ENCODE measurements at regions not wholly inside any gene's neighbourhood (a gene's known extent, or its start where the extent isn't known, plus 50 kb on each side); places are given as distances from the start of the nearest gene placed in this dataset.

DNA sequence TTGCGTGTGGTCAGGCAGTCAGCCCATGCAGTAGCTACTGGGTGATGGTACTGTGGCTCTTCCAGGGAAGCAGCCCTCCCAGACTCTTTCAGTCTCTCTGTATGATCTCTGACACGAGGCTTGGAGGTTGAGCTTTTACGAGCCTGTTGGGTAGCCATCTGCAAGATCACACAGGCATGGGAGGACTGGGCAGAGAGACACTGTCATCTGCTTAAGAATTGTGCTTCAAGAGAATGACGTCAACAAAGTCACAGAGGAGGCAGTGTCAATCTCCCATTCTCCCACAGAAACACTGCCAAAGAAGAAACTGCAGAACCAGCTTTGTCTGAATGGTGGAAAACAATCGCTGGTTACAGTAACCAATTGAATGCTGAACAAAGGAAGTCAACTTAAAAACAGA lies 78.4 kb upstream of the MC2R start:
- H3K9me3 Mint-ChIP-seq: peaks cover 10% of the 10 kb centered on the region
- no peaks in the 10 kb centered on the region for H3K27me3 Mint-ChIP-seq (ENCODE audit: insufficient read depth)
- DNase-seq: no peak
- peaks cover 6% of the 10 kb centered on the region for H3K4me1 Mint-ChIP-seq
- no peaks in the 10 kb centered on the region for H3K36me3 Mint-ChIP-seq (ENCODE audit: low read depth)
- H3K4me3 Mint-ChIP-seq: no peak overlapping the region
- no peak overlapping the region for H3K27ac Mint-ChIP-seq
- Histone ChIP-seq H3K4me1 (ENCODE audit: control insufficient read depth, insufficient read depth, low read length) (no peaks in the 10 kb centered on the region), H3K27me3 (ENCODE audit: control insufficient read depth, insufficient read depth, low read length, poor library complexity, severe bottlenecking) (no peaks in the 10 kb centered on the region), H3K36me3 (ENCODE audit: control insufficient read depth, insufficient read depth, low read length) (no peaks in the 10 kb centered on the region), H3K4me3 (ENCODE audit: low read length) (no peak overlapping the region), H3K9me3 (ENCODE audit: control insufficient read depth, low read length) (no peaks in the 10 kb centered on the region), H3K27ac (ENCODE audit: low read depth, low read length) (no peak overlapping the region), H3K9ac (ENCODE audit: extremely low read depth, low read length, poor library complexity, severe bottlenecking) (no peak overlapping the region)
- WGBS, 2 experiments (ENCODE audit: insufficient coverage in 1 of 2, insufficient read length in 1 of 2): 51 to 89% methylated on average over 3 to 5 of the region's 5 CpGs
- TF ChIP-seq CTCF (conservative IDR thresholded peaks at IDR 0.05): no peak

DNA sequence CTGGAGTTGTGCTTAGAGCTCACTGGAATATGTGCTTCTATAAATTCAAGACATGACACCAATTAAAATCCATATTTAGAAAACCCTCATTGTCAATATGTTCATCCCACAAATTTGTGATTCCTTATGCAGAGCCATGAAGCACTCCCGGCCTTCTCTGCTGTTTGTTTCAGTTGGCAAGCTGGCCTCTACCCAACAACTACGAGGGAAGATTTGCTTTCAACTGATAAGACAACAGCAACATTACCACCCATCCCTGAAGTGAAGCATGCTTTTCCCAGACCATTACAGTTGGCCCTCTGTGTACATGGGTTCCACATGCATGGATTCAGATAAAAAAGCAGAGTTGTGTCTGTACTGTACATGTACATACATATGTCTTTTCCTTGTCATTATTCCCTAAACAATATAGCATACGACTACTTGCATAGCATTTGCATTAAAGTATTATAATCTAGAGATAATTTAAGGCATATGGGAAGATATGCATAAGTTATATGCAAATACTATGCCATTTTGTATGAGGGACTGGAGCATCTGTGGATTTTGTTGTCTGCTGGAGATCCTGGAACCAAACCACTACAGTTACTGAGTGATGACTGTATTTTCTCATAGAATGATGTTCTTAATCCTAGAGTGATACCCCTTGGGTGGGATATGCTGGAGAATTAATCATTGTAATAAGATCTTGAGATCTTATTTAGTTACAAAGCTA lies 77.6 kb upstream of the MC2R start:
- Mint-ChIP-seq H3K27me3 (ENCODE audit: insufficient read depth) (no peaks in the 10 kb centered on the region), H3K27ac (no peak overlapping the region)
- 80 to 91% methylated on average over 2 of the region's 3 CpGs for WGBS, 2 experiments (ENCODE audit: insufficient coverage in 1 of 2, insufficient read length in 1 of 2)

DNA sequence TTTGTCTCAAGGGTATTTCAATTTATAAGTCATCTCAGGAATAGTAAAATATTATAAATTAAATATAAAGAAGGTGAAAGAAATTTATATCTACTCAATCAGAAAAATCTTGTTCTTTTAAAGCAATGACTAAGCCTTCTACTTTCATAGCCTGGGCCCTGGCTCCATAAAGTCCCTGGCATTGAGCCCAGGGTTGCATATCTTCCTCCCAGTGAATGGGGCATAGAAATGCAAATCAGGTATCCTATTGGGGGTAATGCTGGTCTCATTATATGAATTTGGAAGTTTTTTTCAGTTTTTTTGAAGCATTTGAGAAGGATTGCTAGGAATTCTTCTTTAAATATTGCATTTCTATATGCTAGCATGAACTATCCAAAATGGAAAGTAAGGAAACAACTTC lies 73.9 kb upstream of the MC2R start:
- Mint-ChIP-seq H3K36me3 (ENCODE audit: low read depth) (no peaks in the 10 kb centered on the region), H3K4me1 (peaks cover 15% of the 10 kb centered on the region), H3K27ac (no peak overlapping the region), H3K4me3 (no peak overlapping the region), H3K9me3 (peaks cover 10% of the 10 kb centered on the region), H3K27me3 (ENCODE audit: insufficient read depth) (no peaks in the 10 kb centered on the region)
- no peak for TF ChIP-seq CTCF (conservative IDR thresholded peaks at IDR 0.05)
- Histone ChIP-seq H3K9me3 (ENCODE audit: control insufficient read depth, low read length) (no peaks in the 10 kb centered on the region), H3K4me1 (ENCODE audit: control insufficient read depth, insufficient read depth, low read length) (no peaks in the 10 kb centered on the region), H3K27ac (ENCODE audit: low read depth, low read length) (no peak overlapping the region), H3K4me3 (ENCODE audit: low read length) (no peak overlapping the region), H3K36me3 (ENCODE audit: control insufficient read depth, insufficient read depth, low read length) (no peaks in the 10 kb centered on the region), H3K27me3 (ENCODE audit: control insufficient read depth, insufficient read depth, low read length, poor library complexity, severe bottlenecking) (no peaks in the 10 kb centered on the region), H3K9ac (ENCODE audit: extremely low read depth, low read length, poor library complexity, severe bottlenecking) (no peak overlapping the region)
- DNase-seq: no peak

More for the DNA sequence above, 77.6 kb upstream of the MC2R start:
- no peak for DNase-seq
- Mint-ChIP-seq H3K36me3 (ENCODE audit: low read depth) (no peaks in the 10 kb centered on the region), H3K4me1 (peaks cover 10% of the 10 kb centered on the region), H3K4me3 (no peak overlapping the region), H3K9me3 (peaks cover 10% of the 10 kb centered on the region)
- TF ChIP-seq CTCF (conservative IDR thresholded peaks at IDR 0.05): no peak
- Histone ChIP-seq H3K9ac (ENCODE audit: extremely low read depth, low read length, poor library complexity, severe bottlenecking) (no peak overlapping the region), H3K9me3 (ENCODE audit: control insufficient read depth, low read length) (no peaks in the 10 kb centered on the region), H3K27ac (ENCODE audit: low read depth, low read length) (no peak overlapping the region), H3K4me3 (ENCODE audit: low read length) (no peak overlapping the region), H3K36me3 (ENCODE audit: control insufficient read depth, insufficient read depth, low read length) (no peaks in the 10 kb centered on the region), H3K4me1 (ENCODE audit: control insufficient read depth, insufficient read depth, low read length) (no peaks in the 10 kb centered on the region), H3K27me3 (ENCODE audit: control insufficient read depth, insufficient read depth, low read length, poor library complexity, severe bottlenecking) (no peaks in the 10 kb centered on the region)

Measured in endodermal cell (in vitro differentiated cells).